WTC11 (cell line): ENCODE measurements at regions not wholly inside any gene's neighbourhood (a gene's known extent, or its start where the extent isn't known, plus 50 kb on each side); places are given as distances from the start of the nearest gene placed in this dataset.

Source experiments
- ATAC-seq: fragments of 200-7000 bp; cut with Tn5 transposase; 2 replicates; pipeline ENCODE4 v1.10.0; 2021; ENCODE audit warnings: mild to moderate bottlenecking, moderate library complexity
- CTCF ChIA-PET: fragments of 300-600 bp; sonication (Branson Sonifier 250); formaldehyde crosslinking; loops from one replicate; lab custom pipeline; 2021; ENCODE audit warnings: antibody characterized with exemption; lab: Charles Lee
- POLR2A ChIA-PET: fragments of 350-600 bp; sonication (Branson Sonifier 250); formaldehyde crosslinking; loops from one replicate; lab custom pipeline; 2021; ENCODE audit warnings: antibody characterized with exemption; lab: Charles Lee
- DNase-seq: peaks from one replicate; pipeline ENCODE4 v3.0.0; 2021; ENCODE audit warnings: low spot score
- H3K27ac Mint-ChIP-seq: 2 replicates; pipeline ENCODE4 v1.8.0; 2021; ENCODE audit warnings: mixed read lengths
- H3K27me3 Mint-ChIP-seq: 2 replicates; pipeline ENCODE4 v1.8.0; 2021; ENCODE audit warnings: low read depth, mild to moderate bottlenecking, moderate library complexity, mixed read lengths
- H3K36me3 Mint-ChIP-seq: 2 replicates; pipeline ENCODE4 v1.8.0; 2021; ENCODE audit warnings: mixed read lengths
- H3K4me1 Mint-ChIP-seq: 2 replicates; pipeline ENCODE4 v1.8.0; 2022; ENCODE audit warnings: mixed read lengths
- H3K4me3 Mint-ChIP-seq: 2 replicates; pipeline ENCODE4 v1.8.0; 2021; ENCODE audit warnings: mild to moderate bottlenecking, moderate library complexity, mixed read lengths
- H3K9me3 Mint-ChIP-seq: 2 replicates; pipeline ENCODE4 v1.8.0; 2021; ENCODE audit warnings: mixed read lengths
- CBFB ChIP-seq: sonication (generic); formaldehyde crosslinking; IDR thresholded peaks from 2 replicates; pipeline ENCODE4 v1.8.1; 2022; ENCODE audit warnings: mild to moderate bottlenecking, low read depth, missing genetic modification reagents
- ELF4 ChIP-seq: sonication (generic); formaldehyde crosslinking; IDR thresholded peaks from 2 replicates; pipeline ENCODE4 v1.8.1; 2022; ENCODE audit warnings: low read depth, mild to moderate bottlenecking, moderate library complexity, missing genetic modification reagents
- EMX1 ChIP-seq: fragments of 250-450 bp; sonication (Bioruptor Pico); IDR thresholded peaks from 2 replicates; pipeline ENCODE4 v1.8.0; 2021; ENCODE audit warnings: mild to moderate bottlenecking
- FOXP4 ChIP-seq: sonication (generic); formaldehyde crosslinking; IDR thresholded peaks from 2 replicates; pipeline ENCODE4 v1.8.0; 2022; ENCODE audit warnings: mild to moderate bottlenecking, missing genetic modification reagents
- IRF2 ChIP-seq: sonication (generic); formaldehyde crosslinking; IDR thresholded peaks from 2 replicates; pipeline ENCODE4 v1.8.0; 2022; ENCODE audit warnings: low read depth, missing genetic modification reagents, borderline replicate concordance
- KAT7 ChIP-seq: sonication (generic); formaldehyde crosslinking; IDR thresholded peaks from 2 replicates; pipeline ENCODE4 v1.8.1; 2023; ENCODE audit warnings: missing genetic modification reagents, mild to moderate bottlenecking, borderline replicate concordance
- MYBL2 ChIP-seq: sonication (generic); formaldehyde crosslinking; IDR thresholded peaks from 2 replicates; pipeline ENCODE4 v1.8.1; 2023; ENCODE audit warnings: mild to moderate bottlenecking, moderate library complexity, missing genetic modification reagents
- NR1H2 ChIP-seq: sonication (generic); formaldehyde crosslinking; IDR thresholded peaks from 2 replicates; pipeline ENCODE4 v1.9.0; 2021; ENCODE audit warnings: mild to moderate bottlenecking, moderate library complexity, missing genetic modification reagents
- NR2C2 ChIP-seq: sonication (generic); formaldehyde crosslinking; IDR thresholded peaks from 2 replicates; pipeline ENCODE4 v1.8.0; 2022; ENCODE audit warnings: mild to moderate bottlenecking, missing genetic modification reagents
- OVOL2 ChIP-seq: fragments of 250-450 bp; sonication (Bioruptor Pico); IDR thresholded peaks from 2 replicates; pipeline ENCODE4 v1.9.0; 2021; ENCODE audit warnings: mild to moderate bottlenecking, borderline replicate concordance
- PRRX2 ChIP-seq: fragments of 250-450 bp; sonication (Bioruptor Pico); IDR thresholded peaks from 2 replicates; pipeline ENCODE4 v1.8.0; 2021; ENCODE audit warnings: mild to moderate bottlenecking
- RORB ChIP-seq: fragments of 250-450 bp; sonication (Bioruptor Pico); IDR thresholded peaks from 2 replicates; pipeline ENCODE4 v1.9.0; 2021; ENCODE audit warnings: mild to moderate bottlenecking
- SP1 ChIP-seq: sonication (generic); formaldehyde crosslinking; conservative IDR thresholded peaks from 2 replicates; pipeline ENCODE4 v1.8.1; 2022; ENCODE audit warnings: missing genetic modification reagents
- TEAD1 ChIP-seq: sonication (generic); formaldehyde crosslinking; IDR thresholded peaks from 2 replicates; pipeline ENCODE4 v1.8.0; 2022; ENCODE audit warnings: mild to moderate bottlenecking, missing genetic modification reagents
- TEAD4 ChIP-seq: sonication (generic); formaldehyde crosslinking; IDR thresholded peaks from 2 replicates; pipeline ENCODE4 v1.8.0; 2022; ENCODE audit warnings: mild to moderate bottlenecking, missing genetic modification reagents
- TP53 ChIP-seq: sonication (generic); formaldehyde crosslinking; IDR thresholded peaks from 2 replicates; pipeline ENCODE4 v1.8.1; 2023; ENCODE audit warnings: mild to moderate bottlenecking, missing genetic modification reagents
- ZNF232 ChIP-seq: sonication (generic); formaldehyde crosslinking; IDR thresholded peaks from 2 replicates; pipeline ENCODE4 v1.8.0; 2022; ENCODE audit warnings: mild to moderate bottlenecking, missing genetic modification reagents
- ZNF317 ChIP-seq: sonication (generic); formaldehyde crosslinking; IDR thresholded peaks from 2 replicates; pipeline ENCODE4 v1.8.1; 2023; ENCODE audit warnings: low read depth, mild to moderate bottlenecking, moderate library complexity, missing genetic modification reagents, borderline replicate concordance
- ZNF416 ChIP-seq: fragments of 250-450 bp; sonication (Bioruptor Pico); IDR thresholded peaks from 2 replicates; pipeline ENCODE4 v1.9.0; 2021; ENCODE audit warnings: mild to moderate bottlenecking, inconsistent platforms
- TF ChIP-seq, protein P1 (sequence below): fragments of 200-600 bp; IDR thresholded peaks from 2 replicates; pipeline ENCODE4 v1.8.0; 2022; ENCODE audit warnings: antibody characterized with exemption
- TF ChIP-seq, protein P2 (sequence below): sonication (generic); formaldehyde crosslinking; IDR thresholded peaks from 2 replicates; pipeline ENCODE4 v1.8.1; 2023; ENCODE audit warnings: mild to moderate bottlenecking, missing genetic modification reagents, moderate library complexity
- TF ChIP-seq, protein P3 (sequence below): sonication (generic); formaldehyde crosslinking; IDR thresholded peaks from 2 replicates; pipeline ENCODE4 v1.8.0; 2023; ENCODE audit warnings: missing genetic modification reagents, mild to moderate bottlenecking, borderline replicate concordance
- TF ChIP-seq, protein P4 (sequence below): sonication (generic); formaldehyde crosslinking; conservative IDR thresholded peaks from 2 replicates; pipeline ENCODE4 v1.8.1; 2023; ENCODE audit warnings: mild to moderate bottlenecking, low read depth, missing genetic modification reagents, moderate library complexity

DNA sequence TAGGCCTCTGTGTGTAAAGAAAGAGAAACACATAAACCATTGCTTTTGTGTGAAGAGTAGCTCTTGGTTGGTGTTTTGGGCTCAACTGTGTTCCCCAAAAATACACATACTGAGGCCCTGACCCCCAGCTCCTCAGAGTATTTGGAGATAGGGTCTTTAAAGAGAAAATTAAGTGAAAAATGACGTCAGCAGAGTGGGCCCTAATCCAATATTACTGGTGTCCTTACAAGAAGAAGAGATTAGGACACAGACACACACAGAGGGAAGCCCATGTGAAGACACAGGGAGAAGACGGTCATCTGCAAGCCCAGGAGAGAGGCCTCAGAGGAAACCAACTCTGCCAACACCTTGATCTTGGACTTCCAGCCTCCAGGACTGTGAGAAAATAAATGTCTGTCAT lies 76.9 kb upstream of the PGBD5 start:
- DNase-seq: no peak
- Mint-ChIP-seq H3K4me3 (no peak overlapping the region), H3K27me3 (peaks cover 14% of the 10 kb centered on the region), H3K9me3 (peaks cover 26% of the 10 kb centered on the region), H3K27ac (no peak overlapping the region), H3K36me3 (peaks cover 19% of the 10 kb centered on the region), H3K4me1 (0 out of 2 replicates have a peak, but pooled peaks cover 3% of the 10 kb centered on the region)
- no peak for ATAC-seq
- TF ChIP-seq KAT7 (no peak), OVOL2 (CRISPR knock-in tag) (no peak), TP53 (no peak), ZNF416 (CRISPR knock-in tag) (no peak), ZNF232 (CRISPR knock-in tag) (no peak), TEAD4 (CRISPR knock-in tag) (no peak)
- TF ChIP-seq, protein P1, sequence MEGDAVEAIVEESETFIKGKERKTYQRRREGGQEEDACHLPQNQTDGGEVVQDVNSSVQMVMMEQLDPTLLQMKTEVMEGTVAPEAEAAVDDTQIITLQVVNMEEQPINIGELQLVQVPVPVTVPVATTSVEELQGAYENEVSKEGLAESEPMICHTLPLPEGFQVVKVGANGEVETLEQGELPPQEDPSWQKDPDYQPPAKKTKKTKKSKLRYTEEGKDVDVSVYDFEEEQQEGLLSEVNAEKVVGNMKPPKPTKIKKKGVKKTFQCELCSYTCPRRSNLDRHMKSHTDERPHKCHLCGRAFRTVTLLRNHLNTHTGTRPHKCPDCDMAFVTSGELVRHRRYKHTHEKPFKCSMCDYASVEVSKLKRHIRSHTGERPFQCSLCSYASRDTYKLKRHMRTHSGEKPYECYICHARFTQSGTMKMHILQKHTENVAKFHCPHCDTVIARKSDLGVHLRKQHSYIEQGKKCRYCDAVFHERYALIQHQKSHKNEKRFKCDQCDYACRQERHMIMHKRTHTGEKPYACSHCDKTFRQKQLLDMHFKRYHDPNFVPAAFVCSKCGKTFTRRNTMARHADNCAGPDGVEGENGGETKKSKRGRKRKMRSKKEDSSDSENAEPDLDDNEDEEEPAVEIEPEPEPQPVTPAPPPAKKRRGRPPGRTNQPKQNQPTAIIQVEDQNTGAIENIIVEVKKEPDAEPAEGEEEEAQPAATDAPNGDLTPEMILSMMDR: no peak
- CTCF ChIA-PET: interaction anchor here (0.7 kb wide), 1 partner anchor 139 kb away, joined by 5 read pairs; no protein-coding TSS in a partner anchor
- POLR2A ChIA-PET: no interaction called here

GRCh38 chr1:230502306-230502705 lies 76.2 kb upstream of the PGBD5 start:
- H3K27me3 Mint-ChIP-seq: peaks cover 14% of the 10 kb centered on the region
- H3K9me3 Mint-ChIP-seq: peaks cover 26% of the 10 kb centered on the region
- 0 out of 2 replicates have a peak, but pooled peaks cover 3% of the 10 kb centered on the region for H3K4me1 Mint-ChIP-seq
- H3K27ac Mint-ChIP-seq: no peak overlapping the region
- H3K36me3 Mint-ChIP-seq: peaks cover 19% of the 10 kb centered on the region
- ChIA-PET POLR2A (no interaction called here), CTCF (no interaction called here)
- TF ChIP-seq EMX1 (no peak), SP1 (CRISPR knock-in tag) (no peak), RORB (CRISPR knock-in tag) (no peak), PRRX2 (no peak), ZNF232 (CRISPR knock-in tag) (no peak), IRF2 (CRISPR knock-in tag) (no peak)
- TF ChIP-seq, protein P2, sequence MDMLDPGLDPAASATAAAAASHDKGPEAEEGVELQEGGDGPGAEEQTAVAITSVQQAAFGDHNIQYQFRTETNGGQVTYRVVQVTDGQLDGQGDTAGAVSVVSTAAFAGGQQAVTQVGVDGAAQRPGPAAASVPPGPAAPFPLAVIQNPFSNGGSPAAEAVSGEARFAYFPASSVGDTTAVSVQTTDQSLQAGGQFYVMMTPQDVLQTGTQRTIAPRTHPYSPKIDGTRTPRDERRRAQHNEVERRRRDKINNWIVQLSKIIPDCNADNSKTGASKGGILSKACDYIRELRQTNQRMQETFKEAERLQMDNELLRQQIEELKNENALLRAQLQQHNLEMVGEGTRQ (CRISPR knock-in tag): no peak
- ATAC-seq (no peak), DNase-seq (no peak)
- no peak overlapping the region for H3K4me3 Mint-ChIP-seq

- Mint-ChIP-seq H3K9me3 (peaks cover 26% of the 10 kb centered on the region), H3K4me3 (no peak overlapping the region), H3K4me1 (0 out of 2 replicates have a peak, but pooled peaks cover 6% of the 10 kb centered on the region), H3K27me3 (peaks cover 17% of the 10 kb centered on the region), H3K27ac (no peak overlapping the region), H3K36me3 (peaks cover 19% of the 10 kb centered on the region)
- ATAC-seq: no peak
- POLR2A ChIA-PET: no interaction called here
- no peak for DNase-seq
- CTCF ChIA-PET: no interaction called here
- TF ChIP-seq ELF4 (no peak), MYBL2 (CRISPR knock-in tag) (no peak), NR1H2 (CRISPR knock-in tag) (no peak), CBFB (CRISPR knock-in tag) (no peak), FOXP4 (CRISPR knock-in tag) (no peak), NR2C2 (CRISPR knock-in tag) (no peak), TEAD1 (CRISPR knock-in tag) (no peak), ZNF317 (CRISPR knock-in tag) (no peak)
- TF ChIP-seq, protein P3, sequence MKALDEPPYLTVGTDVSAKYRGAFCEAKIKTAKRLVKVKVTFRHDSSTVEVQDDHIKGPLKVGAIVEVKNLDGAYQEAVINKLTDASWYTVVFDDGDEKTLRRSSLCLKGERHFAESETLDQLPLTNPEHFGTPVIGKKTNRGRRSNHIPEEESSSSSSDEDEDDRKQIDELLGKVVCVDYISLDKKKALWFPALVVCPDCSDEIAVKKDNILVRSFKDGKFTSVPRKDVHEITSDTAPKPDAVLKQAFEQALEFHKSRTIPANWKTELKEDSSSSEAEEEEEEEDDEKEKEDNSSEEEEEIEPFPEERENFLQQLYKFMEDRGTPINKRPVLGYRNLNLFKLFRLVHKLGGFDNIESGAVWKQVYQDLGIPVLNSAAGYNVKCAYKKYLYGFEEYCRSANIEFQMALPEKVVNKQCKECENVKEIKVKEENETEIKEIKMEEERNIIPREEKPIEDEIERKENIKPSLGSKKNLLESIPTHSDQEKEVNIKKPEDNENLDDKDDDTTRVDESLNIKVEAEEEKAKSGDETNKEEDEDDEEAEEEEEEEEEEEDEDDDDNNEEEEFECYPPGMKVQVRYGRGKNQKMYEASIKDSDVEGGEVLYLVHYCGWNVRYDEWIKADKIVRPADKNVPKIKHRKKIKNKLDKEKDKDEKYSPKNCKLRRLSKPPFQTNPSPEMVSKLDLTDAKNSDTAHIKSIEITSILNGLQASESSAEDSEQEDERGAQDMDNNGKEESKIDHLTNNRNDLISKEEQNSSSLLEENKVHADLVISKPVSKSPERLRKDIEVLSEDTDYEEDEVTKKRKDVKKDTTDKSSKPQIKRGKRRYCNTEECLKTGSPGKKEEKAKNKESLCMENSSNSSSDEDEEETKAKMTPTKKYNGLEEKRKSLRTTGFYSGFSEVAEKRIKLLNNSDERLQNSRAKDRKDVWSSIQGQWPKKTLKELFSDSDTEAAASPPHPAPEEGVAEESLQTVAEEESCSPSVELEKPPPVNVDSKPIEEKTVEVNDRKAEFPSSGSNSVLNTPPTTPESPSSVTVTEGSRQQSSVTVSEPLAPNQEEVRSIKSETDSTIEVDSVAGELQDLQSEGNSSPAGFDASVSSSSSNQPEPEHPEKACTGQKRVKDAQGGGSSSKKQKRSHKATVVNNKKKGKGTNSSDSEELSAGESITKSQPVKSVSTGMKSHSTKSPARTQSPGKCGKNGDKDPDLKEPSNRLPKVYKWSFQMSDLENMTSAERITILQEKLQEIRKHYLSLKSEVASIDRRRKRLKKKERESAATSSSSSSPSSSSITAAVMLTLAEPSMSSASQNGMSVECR (CRISPR knock-in tag): no peak
- TF ChIP-seq, protein P4, sequence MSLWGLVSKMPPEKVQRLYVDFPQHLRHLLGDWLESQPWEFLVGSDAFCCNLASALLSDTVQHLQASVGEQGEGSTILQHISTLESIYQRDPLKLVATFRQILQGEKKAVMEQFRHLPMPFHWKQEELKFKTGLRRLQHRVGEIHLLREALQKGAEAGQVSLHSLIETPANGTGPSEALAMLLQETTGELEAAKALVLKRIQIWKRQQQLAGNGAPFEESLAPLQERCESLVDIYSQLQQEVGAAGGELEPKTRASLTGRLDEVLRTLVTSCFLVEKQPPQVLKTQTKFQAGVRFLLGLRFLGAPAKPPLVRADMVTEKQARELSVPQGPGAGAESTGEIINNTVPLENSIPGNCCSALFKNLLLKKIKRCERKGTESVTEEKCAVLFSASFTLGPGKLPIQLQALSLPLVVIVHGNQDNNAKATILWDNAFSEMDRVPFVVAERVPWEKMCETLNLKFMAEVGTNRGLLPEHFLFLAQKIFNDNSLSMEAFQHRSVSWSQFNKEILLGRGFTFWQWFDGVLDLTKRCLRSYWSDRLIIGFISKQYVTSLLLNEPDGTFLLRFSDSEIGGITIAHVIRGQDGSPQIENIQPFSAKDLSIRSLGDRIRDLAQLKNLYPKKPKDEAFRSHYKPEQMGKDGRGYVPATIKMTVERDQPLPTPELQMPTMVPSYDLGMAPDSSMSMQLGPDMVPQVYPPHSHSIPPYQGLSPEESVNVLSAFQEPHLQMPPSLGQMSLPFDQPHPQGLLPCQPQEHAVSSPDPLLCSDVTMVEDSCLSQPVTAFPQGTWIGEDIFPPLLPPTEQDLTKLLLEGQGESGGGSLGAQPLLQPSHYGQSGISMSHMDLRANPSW (CRISPR knock-in tag): no peak
Observed at GRCh38 chr1:230501849-230502248, 75.7 kb upstream of the PGBD5 start.
